NOMO-1 (cell line): ENCODE measurements at regions not wholly inside any gene's neighbourhood (a gene's known extent, or its start where the extent isn't known, plus 50 kb on each side); places are given as distances from the start of the nearest gene placed in this dataset.
"Not testable (repeated sequence)": the region's sequence is repeated elsewhere in the genome, so short reads cannot be mapped to it uniquely, and the experiment has no call there.

Source experiments
- DNase-seq, 2 experiments: peaks; one replicate each; lab custom pipeline; 2025; ENCODE audit not compliant: unreplicated experiment in 2 of 2; lab: John Stamatoyannopoulos, UW

- no peak for DNase-seq
Measured at GRCh38 chr13:66237411-66238062, 992.6 kb downstream of the PCDH9 start.

GRCh38 chr13:66234159-66234558 is 996.0 kb downstream of the PCDH9 start:
- no peak for DNase-seq

- DNase-seq = not testable (repeated sequence)
Measured at GRCh38 chr13:66231958-66232357, 998.2 kb downstream of the PCDH9 start.

GRCh38 chr13:66225072-66225471 is 1005.1 kb downstream of the PCDH9 start:
- no peak for DNase-seq

GRCh38 chr13:66224663-66225062 is 1005.5 kb downstream of the PCDH9 start:
- no peak for DNase-seq

- peak; percentile 36 to 39 for DNase-seq
Measured at GRCh38 chr13:66222926-66223325, 1007.2 kb downstream of the PCDH9 start.

- DNase-seq = peak; percentile 5 to 27
Measured at GRCh38 chr13:66222127-66222526, 1008.0 kb downstream of the PCDH9 start.

- no peak for DNase-seq
Measured at GRCh38 chr13:66219506-66219905, 1010.6 kb downstream of the PCDH9 start.

- DNase-seq = no peak
Measured at GRCh38 chr13:66218583-66218982, 1011.6 kb downstream of the PCDH9 start.

GRCh38 chr13:66216728-66217127 is 1013.4 kb downstream of the PCDH9 start:
- DNase-seq = no peak

- no peak for DNase-seq
Measured at GRCh38 chr13:66214467-66214866, 1015.7 kb downstream of the PCDH9 start.

GRCh38 chr13:66212511-66212910 is 1017.6 kb downstream of the PCDH9 start:
- DNase-seq = peak in 1 of 2 experiments; percentile 13

- DNase-seq = no peak
Measured at GRCh38 chr13:66210677-66211076, 1019.5 kb downstream of the PCDH9 start.

- DNase-seq = no peak
Measured at GRCh38 chr13:66208589-66208988, 1021.5 kb downstream of the PCDH9 start.

- no peak for DNase-seq
Measured at GRCh38 chr13:66207610-66208009, 1022.5 kb downstream of the PCDH9 start.

GRCh38 chr13:66205807-66206206 is 1024.3 kb downstream of the PCDH9 start:
- no peak for DNase-seq

- DNase-seq = no peak
Measured at GRCh38 chr13:66200555-66200954, 1029.6 kb downstream of the PCDH9 start.

GRCh38 chr13:66195238-66195637 is 1034.9 kb downstream of the PCDH9 start:
- peak; percentile 4 to 7 for DNase-seq

- no peak for DNase-seq
Measured at GRCh38 chr13:66189986-66190385, 1040.2 kb downstream of the PCDH9 start.

GRCh38 chr13:66180836-66181235 is 1049.3 kb downstream of the PCDH9 start:
- no peak for DNase-seq

GRCh38 chr13:66171920-66172319 is 1058.2 kb downstream of the PCDH9 start:
- no peak for DNase-seq

- DNase-seq = no peak
Measured at GRCh38 chr13:66162470-66162869, 1067.7 kb downstream of the PCDH9 start.

GRCh38 chr13:66159511-66159910 is 1070.6 kb downstream of the PCDH9 start:
- no peak for DNase-seq
